WERI-Rb-1 (cell line): ENCODE measurements at regions not wholly inside any gene's neighbourhood (a gene's known extent, or its start where the extent isn't known, plus 50 kb on each side); places are given as distances from the start of the nearest gene placed in this dataset.
"Not testable (repeated sequence)": the region's sequence is repeated elsewhere in the genome, so short reads cannot be mapped to it uniquely, and the experiment has no call there.

Experiments used
- DNase-seq: peaks from one replicate; pipeline ENCODE4 v3.0.0-alpha.2; 2020
- H3K27ac ChIP-seq: fragments of 250-450 bp; sonication (Bioruptor Pico); 2 replicates; pipeline ENCODE4 v1.5.1; 2020; ENCODE audit warnings: mild to moderate bottlenecking, moderate library complexity
- H3K27me3 ChIP-seq: fragments of 250-450 bp; sonication (Bioruptor Pico); 2 replicates; pipeline ENCODE4 v1.5.1; 2021; ENCODE audit warnings: mild to moderate bottlenecking, low read depth, moderate library complexity; ENCODE audit not compliant: insufficient read depth, severe bottlenecking
- H3K36me3 ChIP-seq: fragments of 250-450 bp; sonication (Bioruptor Pico); 2 replicates; pipeline ENCODE4 v1.5.1; 2020; ENCODE audit warnings: mild to moderate bottlenecking, moderate library complexity
- H3K4me3 ChIP-seq: 2 replicates; pipeline ENCODE4 v1.5.1; 2011; ENCODE audit warnings: low read depth, mild to moderate bottlenecking, control low read depth, low read length
- H3K9me3 ChIP-seq: fragments of 250-450 bp; sonication (Bioruptor Pico); 2 replicates; pipeline ENCODE4 v1.5.1; 2021; ENCODE audit warnings: mild to moderate bottlenecking, moderate library complexity; ENCODE audit not compliant: severe bottlenecking
- TF ChIP-seq, protein P1 (sequence below): IDR thresholded peaks from 2 replicates; pipeline ENCODE4 v1.5.1; 2011; ENCODE audit warnings: low read depth, mild to moderate bottlenecking, control low read depth, inconsistent platforms, low read length

DNA sequence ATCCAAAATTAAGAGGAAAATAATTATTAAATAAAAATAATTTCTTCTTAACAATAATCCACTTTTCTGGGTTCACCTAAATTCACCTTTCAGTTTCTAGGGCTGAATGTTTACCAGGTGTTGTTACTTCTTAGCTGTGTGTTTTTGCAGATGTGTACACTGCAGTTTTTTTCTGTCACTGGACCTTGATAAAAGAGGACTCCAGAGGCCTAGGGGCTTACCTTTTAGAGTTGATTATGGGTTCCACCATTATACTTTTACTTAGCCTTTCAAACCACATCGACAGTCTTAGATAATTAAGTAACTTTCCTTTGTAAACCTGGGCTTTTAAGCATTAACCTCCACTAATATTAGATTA is 766.5 kb downstream of the BCKDHB start:
- Histone ChIP-seq H3K9me3 (no peaks in the 10 kb centered on the region), H3K4me3 (no peak overlapping the region), H3K27me3 (no peaks in the 10 kb centered on the region), H3K27ac (no peak overlapping the region), H3K36me3 (no peaks in the 10 kb centered on the region)
- TF ChIP-seq, protein P1, sequence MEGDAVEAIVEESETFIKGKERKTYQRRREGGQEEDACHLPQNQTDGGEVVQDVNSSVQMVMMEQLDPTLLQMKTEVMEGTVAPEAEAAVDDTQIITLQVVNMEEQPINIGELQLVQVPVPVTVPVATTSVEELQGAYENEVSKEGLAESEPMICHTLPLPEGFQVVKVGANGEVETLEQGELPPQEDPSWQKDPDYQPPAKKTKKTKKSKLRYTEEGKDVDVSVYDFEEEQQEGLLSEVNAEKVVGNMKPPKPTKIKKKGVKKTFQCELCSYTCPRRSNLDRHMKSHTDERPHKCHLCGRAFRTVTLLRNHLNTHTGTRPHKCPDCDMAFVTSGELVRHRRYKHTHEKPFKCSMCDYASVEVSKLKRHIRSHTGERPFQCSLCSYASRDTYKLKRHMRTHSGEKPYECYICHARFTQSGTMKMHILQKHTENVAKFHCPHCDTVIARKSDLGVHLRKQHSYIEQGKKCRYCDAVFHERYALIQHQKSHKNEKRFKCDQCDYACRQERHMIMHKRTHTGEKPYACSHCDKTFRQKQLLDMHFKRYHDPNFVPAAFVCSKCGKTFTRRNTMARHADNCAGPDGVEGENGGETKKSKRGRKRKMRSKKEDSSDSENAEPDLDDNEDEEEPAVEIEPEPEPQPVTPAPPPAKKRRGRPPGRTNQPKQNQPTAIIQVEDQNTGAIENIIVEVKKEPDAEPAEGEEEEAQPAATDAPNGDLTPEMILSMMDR: no peak
- DNase-seq: no peak

DNA sequence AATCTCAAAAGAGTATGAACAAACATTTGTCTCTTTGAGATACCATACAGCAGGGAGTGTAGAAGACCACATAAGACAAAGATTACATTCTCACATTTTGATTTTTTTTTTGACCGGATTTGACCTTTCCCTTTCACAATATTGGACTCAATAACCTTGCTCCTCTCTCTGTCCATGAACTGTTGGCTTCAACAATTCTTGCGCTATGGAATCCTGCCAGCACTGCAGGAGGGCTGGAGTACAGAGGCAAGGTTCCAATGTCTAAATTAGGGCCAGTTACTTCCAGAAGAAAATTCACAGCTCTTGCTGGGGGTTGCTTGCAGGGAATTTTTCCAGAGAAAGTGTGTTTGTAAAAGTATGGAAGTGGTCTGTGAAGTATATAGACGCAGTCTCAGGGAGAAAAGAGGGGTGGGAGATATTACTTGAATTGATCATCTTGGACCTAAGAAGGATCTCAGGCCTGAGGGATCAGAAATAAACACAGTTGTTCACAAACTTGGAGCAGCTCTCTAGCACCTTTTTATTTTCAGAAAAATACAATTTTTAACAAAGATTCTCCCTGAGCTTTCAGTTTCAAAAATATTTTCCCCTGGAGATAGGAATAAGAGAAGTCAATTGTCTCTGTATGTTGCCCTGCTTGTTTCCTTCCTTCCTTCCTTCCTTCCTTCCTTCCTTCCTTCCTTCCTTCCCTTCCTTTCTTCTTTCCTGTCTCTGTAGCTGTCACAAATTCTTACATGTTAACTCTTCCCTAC is 765.9 kb downstream of the BCKDHB start:
- Histone ChIP-seq H3K27me3 (no peaks in the 10 kb centered on the region), H3K9me3 (no peaks in the 10 kb centered on the region), H3K27ac (no peak overlapping the region), H3K4me3 (no peak overlapping the region), H3K36me3 (no peaks in the 10 kb centered on the region)
- DNase-seq: no peak
- TF ChIP-seq, protein P1: no peak

DNA sequence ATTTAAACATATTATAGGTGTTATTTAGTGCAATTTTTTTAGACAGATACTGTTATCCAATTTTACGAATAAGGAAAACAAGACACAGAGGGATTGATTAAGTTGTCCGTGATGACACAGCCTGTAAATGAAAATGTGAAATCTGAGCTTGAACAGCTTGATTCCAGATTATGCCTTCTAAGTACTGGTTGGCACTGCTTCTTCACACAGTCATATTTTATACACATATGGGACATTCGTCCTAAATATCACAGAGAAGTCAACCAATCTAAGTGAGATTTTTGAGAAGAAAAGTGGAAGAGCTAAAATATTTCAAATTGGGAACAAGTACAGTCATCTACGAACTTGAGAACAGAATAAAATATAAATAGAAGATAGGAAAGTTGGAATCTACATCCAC is 756.3 kb downstream of the BCKDHB start:
- no peak for DNase-seq
- H3K36me3 ChIP-seq: no peaks in the 10 kb centered on the region
- no peak overlapping the region for H3K4me3 ChIP-seq
- no peak overlapping the region for H3K27ac ChIP-seq
- H3K9me3 ChIP-seq: no peaks in the 10 kb centered on the region
- TF ChIP-seq, protein P1: no peak
- no peaks in the 10 kb centered on the region for H3K27me3 ChIP-seq

DNA sequence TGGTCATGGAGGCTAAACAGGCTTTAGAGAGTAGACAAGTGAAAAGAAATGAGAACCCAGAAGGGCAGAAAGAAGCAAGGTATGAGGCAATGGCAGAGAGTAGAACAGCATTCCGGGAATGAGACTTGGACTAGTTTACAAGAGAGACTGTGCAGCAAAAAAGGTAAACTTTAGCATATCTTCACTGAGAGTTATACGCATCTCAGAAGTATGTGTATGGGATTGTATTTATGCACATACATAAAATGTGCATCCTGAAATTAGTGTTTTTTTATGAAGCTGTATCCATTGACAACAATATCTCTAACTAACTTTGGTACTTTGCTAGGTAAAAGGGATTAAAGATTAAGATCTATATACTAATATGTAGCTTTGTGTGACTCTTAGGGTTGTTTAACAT is 753.6 kb downstream of the BCKDHB start:
- Histone ChIP-seq H3K27ac (no peak overlapping the region), H3K27me3 (no peaks in the 10 kb centered on the region), H3K4me3 (no peak overlapping the region), H3K36me3 (no peaks in the 10 kb centered on the region), H3K9me3 (no peaks in the 10 kb centered on the region)
- TF ChIP-seq, protein P1: no peak
- no peak for DNase-seq

DNA sequence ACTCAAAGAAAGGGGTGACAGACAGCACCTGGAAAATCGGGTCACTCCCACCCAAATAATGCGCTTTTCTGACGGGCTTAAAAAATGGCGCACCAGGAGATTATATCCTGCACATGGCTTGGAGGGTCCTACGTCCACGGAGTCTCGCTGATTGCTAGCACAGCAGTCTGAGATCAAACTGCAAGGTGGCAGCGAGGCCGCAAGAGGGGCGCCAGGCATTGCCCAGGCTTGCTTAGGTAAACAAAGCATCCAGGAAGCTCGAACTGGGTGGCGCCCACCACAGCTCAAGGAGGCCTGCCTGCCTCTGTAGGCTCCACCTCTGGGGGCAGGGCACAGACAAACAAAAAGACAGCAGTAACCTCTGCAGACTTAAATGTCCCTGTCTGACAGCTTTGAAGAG is 741.5 kb downstream of the BCKDHB start:
- not testable (repeated sequence) for H3K4me3 ChIP-seq, DNase-seq, H3K27me3 ChIP-seq, H3K27ac ChIP-seq, H3K36me3 ChIP-seq, H3K9me3 ChIP-seq

DNA sequence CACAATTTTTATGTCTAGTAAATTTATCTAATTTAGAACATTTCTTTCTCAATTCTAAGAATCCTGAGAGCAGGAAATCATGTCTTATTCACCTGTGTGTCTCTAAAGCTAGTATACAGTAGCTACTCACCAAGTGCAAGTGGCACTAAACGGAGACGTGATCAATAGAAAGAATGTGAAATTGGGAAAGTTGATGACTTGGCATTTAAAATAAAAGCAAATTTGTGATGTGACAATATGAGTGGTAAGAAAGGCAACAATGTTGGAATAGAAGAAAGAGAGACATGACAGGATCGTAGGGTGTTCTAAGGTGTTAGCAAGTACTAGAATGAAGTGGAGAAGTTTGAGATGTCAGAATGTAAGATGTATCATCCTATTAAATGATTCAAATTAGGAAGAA is 725.9 kb downstream of the BCKDHB start:
- Histone ChIP-seq H3K27ac (no peak overlapping the region), H3K27me3 (no peaks in the 10 kb centered on the region), H3K36me3 (no peaks in the 10 kb centered on the region), H3K9me3 (no peaks in the 10 kb centered on the region), H3K4me3 (no peak overlapping the region)
- DNase-seq: no peak
- TF ChIP-seq, protein P1: no peak
